ENCODE measurements at regions not wholly inside any gene's neighbourhood (a gene's known extent, or its start where the extent isn't known, plus 50 kb on each side); places are given as distances from the start of the nearest gene placed in this dataset.

DNA sequence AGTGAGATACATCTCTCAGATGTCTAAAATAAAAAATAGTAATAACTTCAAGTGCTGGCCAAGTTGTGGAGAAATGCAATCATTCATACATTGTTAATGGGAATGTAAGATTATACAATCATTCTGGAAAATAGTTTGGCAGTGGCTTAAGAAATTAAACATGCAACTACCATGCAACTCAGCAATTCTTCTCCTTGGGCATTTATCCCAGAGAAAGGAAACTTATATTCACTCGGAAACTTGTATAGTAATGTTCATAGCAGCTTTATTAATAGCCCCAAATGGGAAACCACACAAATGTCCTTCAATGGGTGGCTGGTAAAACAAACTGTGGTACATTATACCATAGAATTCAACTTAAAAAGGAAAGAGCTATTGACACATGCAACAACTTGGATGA, 274.0 kb upstream of the SPRED2 start:
- TF ChIP-seq POLR2AphosphoS5 (IDR thresholded peaks at IDR 0.05) (no peak), POLR2A (IDR thresholded peaks at IDR 0.05) (no peak), EP300 (IDR thresholded peaks at IDR 0.05; ENCODE audit: low read depth) (no peak)
- TF ChIP-seq, protein P1, sequence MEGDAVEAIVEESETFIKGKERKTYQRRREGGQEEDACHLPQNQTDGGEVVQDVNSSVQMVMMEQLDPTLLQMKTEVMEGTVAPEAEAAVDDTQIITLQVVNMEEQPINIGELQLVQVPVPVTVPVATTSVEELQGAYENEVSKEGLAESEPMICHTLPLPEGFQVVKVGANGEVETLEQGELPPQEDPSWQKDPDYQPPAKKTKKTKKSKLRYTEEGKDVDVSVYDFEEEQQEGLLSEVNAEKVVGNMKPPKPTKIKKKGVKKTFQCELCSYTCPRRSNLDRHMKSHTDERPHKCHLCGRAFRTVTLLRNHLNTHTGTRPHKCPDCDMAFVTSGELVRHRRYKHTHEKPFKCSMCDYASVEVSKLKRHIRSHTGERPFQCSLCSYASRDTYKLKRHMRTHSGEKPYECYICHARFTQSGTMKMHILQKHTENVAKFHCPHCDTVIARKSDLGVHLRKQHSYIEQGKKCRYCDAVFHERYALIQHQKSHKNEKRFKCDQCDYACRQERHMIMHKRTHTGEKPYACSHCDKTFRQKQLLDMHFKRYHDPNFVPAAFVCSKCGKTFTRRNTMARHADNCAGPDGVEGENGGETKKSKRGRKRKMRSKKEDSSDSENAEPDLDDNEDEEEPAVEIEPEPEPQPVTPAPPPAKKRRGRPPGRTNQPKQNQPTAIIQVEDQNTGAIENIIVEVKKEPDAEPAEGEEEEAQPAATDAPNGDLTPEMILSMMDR (IDR thresholded peaks at IDR 0.05) = no peak
